ENCODE measurements at regions not wholly inside any gene's neighbourhood (a gene's known extent, or its start where the extent isn't known, plus 50 kb on each side); places are given as distances from the start of the nearest gene placed in this dataset.

DNA sequence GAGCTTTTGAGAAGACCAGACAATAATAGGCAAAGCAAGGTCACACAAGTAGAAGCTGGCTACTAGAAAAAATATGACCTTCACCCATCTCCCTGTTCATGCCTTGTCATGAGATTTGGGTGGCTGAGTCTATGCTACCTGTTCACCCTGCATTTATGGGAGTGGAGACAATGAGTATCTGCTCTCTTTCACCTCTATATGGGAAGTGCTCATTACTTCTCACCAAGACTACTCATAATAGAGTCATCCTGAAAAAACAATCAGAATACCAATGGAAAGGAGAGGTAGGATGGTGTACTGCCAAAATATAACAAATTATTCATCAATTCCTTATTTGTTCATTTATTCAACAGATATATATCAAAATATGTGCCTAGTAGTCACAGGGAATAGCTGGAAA is 921.8 kb upstream of the INTU start:
- Histone ChIP-seq H3K4me1 (ENCODE audit: low read length) (no peaks in the 10 kb centered on the region), H3K9ac (ENCODE audit: low read length) (no peak overlapping the region), H3K4me3 (ENCODE audit: low read length) (no peak overlapping the region), H3K79me2 (ENCODE audit: low read length) (no peaks in the 10 kb centered on the region), H4K20me1 (ENCODE audit: insufficient read depth, low read length) (no peaks in the 10 kb centered on the region), H2AFZ (ENCODE audit: low read depth, low read length) (no peak overlapping the region), H3K9me3 (ENCODE audit: insufficient read depth, low read length) (no peaks in the 10 kb centered on the region), H3K4me2 (ENCODE audit: low read length) (no peak overlapping the region), H3K36me3 (replicated peaks; ENCODE audit: low read depth, low read length) (no peaks in the 10 kb centered on the region), H3K27me3 (ENCODE audit: low read depth, low read length) (no peaks in the 10 kb centered on the region), H3K27ac (ENCODE audit: low read length) (no peak overlapping the region)
- TF ChIP-seq, protein P1, sequence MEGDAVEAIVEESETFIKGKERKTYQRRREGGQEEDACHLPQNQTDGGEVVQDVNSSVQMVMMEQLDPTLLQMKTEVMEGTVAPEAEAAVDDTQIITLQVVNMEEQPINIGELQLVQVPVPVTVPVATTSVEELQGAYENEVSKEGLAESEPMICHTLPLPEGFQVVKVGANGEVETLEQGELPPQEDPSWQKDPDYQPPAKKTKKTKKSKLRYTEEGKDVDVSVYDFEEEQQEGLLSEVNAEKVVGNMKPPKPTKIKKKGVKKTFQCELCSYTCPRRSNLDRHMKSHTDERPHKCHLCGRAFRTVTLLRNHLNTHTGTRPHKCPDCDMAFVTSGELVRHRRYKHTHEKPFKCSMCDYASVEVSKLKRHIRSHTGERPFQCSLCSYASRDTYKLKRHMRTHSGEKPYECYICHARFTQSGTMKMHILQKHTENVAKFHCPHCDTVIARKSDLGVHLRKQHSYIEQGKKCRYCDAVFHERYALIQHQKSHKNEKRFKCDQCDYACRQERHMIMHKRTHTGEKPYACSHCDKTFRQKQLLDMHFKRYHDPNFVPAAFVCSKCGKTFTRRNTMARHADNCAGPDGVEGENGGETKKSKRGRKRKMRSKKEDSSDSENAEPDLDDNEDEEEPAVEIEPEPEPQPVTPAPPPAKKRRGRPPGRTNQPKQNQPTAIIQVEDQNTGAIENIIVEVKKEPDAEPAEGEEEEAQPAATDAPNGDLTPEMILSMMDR (IDR thresholded peaks at IDR 0.05; ENCODE audit: low read depth, low read length), result no peak
- no peak for TF ChIP-seq EZH2phosphoT487 (IDR thresholded peaks at IDR 0.05; ENCODE audit: low read depth)

GRCh38 chr4:126715067-126715466 is 917.7 kb upstream of the INTU start:
- no peak for TF ChIP-seq EZH2phosphoT487 (IDR thresholded peaks at IDR 0.05; ENCODE audit: low read depth)
- TF ChIP-seq, protein P1 (IDR thresholded peaks at IDR 0.05; ENCODE audit: low read depth, low read length), result no peak
- Histone ChIP-seq H3K27me3 (ENCODE audit: low read depth, low read length) (no peaks in the 10 kb centered on the region), H3K4me3 (ENCODE audit: low read length) (no peak overlapping the region), H3K79me2 (ENCODE audit: low read length) (no peaks in the 10 kb centered on the region), H2AFZ (ENCODE audit: low read depth, low read length) (no peak overlapping the region), H3K4me2 (ENCODE audit: low read length) (no peak overlapping the region), H3K4me1 (ENCODE audit: low read length) (no peaks in the 10 kb centered on the region), H3K9me3 (ENCODE audit: insufficient read depth, low read length) (no peaks in the 10 kb centered on the region), H4K20me1 (ENCODE audit: insufficient read depth, low read length) (no peaks in the 10 kb centered on the region), H3K27ac (ENCODE audit: low read length) (no peak overlapping the region), H3K36me3 (replicated peaks; ENCODE audit: low read depth, low read length) (no peaks in the 10 kb centered on the region), H3K9ac (ENCODE audit: low read length) (no peak overlapping the region)

DNA sequence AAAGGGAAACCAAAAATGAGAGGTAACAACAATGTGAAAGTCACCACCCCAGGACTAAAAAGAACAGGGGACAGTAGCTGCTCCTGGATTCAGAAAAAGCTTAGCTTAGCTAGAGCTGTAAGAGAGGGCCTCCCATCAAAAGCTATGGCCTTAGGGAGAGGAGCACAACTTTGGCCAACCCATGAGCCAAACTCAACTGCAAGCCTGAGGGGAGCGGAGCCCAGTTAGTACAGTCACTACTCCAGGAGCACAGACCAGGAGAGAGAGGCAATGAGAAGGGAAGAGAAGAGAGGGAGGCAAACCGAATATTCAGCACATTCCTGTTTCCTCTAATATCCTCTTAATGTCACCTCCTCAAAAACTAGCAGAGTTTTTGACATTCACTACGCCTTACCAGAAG is 917.1 kb upstream of the INTU start:
- Histone ChIP-seq H3K4me3 (ENCODE audit: low read length) (no peak overlapping the region), H3K36me3 (replicated peaks; ENCODE audit: low read depth, low read length) (no peaks in the 10 kb centered on the region), H3K27ac (ENCODE audit: low read length) (no peak overlapping the region), H3K4me1 (ENCODE audit: low read length) (no peaks in the 10 kb centered on the region), H3K27me3 (ENCODE audit: low read depth, low read length) (no peaks in the 10 kb centered on the region), H2AFZ (ENCODE audit: low read depth, low read length) (no peak overlapping the region), H4K20me1 (ENCODE audit: insufficient read depth, low read length) (no peaks in the 10 kb centered on the region), H3K9ac (ENCODE audit: low read length) (no peak overlapping the region), H3K4me2 (ENCODE audit: low read length) (no peak overlapping the region), H3K79me2 (ENCODE audit: low read length) (no peaks in the 10 kb centered on the region), H3K9me3 (ENCODE audit: insufficient read depth, low read length) (no peaks in the 10 kb centered on the region)
- TF ChIP-seq, protein P1 (IDR thresholded peaks at IDR 0.05; ENCODE audit: low read depth, low read length), result no peak
- no peak for TF ChIP-seq EZH2phosphoT487 (IDR thresholded peaks at IDR 0.05; ENCODE audit: low read depth)

DNA sequence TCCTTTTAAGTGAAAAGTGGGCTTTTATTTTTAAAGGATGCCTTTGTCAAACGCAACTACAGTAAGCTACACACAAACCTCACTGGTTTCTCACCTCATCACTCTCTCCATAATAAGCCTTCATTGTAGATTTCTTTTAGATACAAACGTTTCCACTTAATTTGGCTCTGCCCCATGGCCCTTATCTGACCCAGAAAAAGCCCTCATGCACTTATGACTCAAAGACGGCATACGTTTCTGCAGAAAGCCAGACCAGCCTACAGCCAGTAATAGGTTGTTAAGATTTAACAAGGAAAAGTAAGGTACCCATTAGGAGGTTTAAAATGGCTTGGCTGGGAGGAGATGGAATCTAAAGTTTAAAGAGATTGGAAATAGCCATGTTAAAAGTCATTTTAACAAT is 914.6 kb upstream of the INTU start:
- Histone ChIP-seq H3K4me2 (ENCODE audit: low read length) (no peak overlapping the region), H3K4me1 (ENCODE audit: low read length) (no peaks in the 10 kb centered on the region), H3K79me2 (ENCODE audit: low read length) (no peaks in the 10 kb centered on the region), H3K4me3 (ENCODE audit: low read length) (no peak overlapping the region), H3K9ac (ENCODE audit: low read length) (no peak overlapping the region), H3K36me3 (replicated peaks; ENCODE audit: low read depth, low read length) (no peaks in the 10 kb centered on the region), H3K27ac (ENCODE audit: low read length) (no peak overlapping the region), H3K9me3 (ENCODE audit: insufficient read depth, low read length) (no peaks in the 10 kb centered on the region), H2AFZ (ENCODE audit: low read depth, low read length) (no peak overlapping the region), H3K27me3 (ENCODE audit: low read depth, low read length) (no peaks in the 10 kb centered on the region), H4K20me1 (ENCODE audit: insufficient read depth, low read length) (no peaks in the 10 kb centered on the region)
- no peak for TF ChIP-seq EZH2phosphoT487 (IDR thresholded peaks at IDR 0.05; ENCODE audit: low read depth)
- TF ChIP-seq, protein P1 (IDR thresholded peaks at IDR 0.05; ENCODE audit: low read depth, low read length), result no peak
